ENCODE measurements at regions not wholly inside any gene's neighbourhood (a gene's known extent, or its start where the extent isn't known, plus 50 kb on each side); places are given as distances from the start of the nearest gene placed in this dataset.

GRCh38 chr1:168980180-168980579, 126.3 kb upstream of the ATP1B1 start:
- no peak for TF ChIP-seq CTCF (IDR thresholded peaks at IDR 0.05)
- TF ChIP-seq EP300 (IDR thresholded peaks at IDR 0.05): peak in 1 of 4 donors; percentile 60
- no peak for TF ChIP-seq POLR2A (IDR thresholded peaks at IDR 0.05)

All from upper lobe of left lung (tissue), 4 donors.